IPS DF 4.7 (cell line): ENCODE measurements at regions not wholly inside any gene's neighbourhood (a gene's known extent, or its start where the extent isn't known, plus 50 kb on each side); places are given as distances from the start of the nearest gene placed in this dataset.

Source experiments
- DNase-seq: peaks from one replicate; pipeline ENCODE4 v3.0.0-alpha.2; 2013; ENCODE audit warnings: low spot score; ENCODE audit errors: extremely low read depth

DNA sequence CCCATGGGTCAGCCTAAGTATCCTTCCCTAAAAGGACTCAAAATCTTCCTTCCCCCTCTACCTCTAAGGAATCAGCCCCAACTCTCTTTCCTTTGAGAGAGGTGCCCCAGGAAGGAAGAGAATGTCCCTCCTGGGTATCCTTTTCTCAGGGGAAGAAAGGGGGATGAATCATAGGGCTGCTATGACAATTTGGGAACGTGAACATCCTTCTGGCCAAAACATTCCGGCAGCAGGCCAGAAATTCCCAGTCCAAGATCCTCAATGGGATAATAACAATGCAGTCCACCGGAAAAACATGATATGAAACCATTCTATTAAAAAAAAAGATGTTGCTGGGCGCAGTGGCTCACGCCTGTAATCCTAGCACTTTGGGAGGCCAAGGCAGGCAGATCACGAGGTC, 50.8 kb upstream of the CACNA2D3 start:
- DNase-seq: no peak

DNA sequence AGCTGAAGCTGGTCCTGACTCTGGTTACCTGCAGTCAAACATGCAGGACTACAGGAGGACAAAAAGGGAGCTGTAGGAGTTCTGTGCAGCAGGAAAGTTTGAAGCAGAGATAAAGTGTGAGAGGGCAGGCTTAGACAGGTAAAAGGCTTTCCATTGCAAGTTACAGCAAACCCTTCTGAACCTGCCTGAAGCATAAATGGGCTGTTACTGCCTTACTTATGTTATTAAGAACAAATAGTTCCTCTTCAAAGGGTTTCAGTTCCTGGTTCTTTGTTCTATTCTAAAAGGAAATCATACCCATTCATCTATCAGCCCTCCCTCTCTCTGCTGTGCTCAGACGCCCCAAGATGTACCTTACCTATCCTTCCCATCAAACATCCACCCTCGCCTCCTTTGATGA, 52.4 kb upstream of the CACNA2D3 start:
- no peak for DNase-seq

- DNase-seq: no peak
These were observed 55.2 kb upstream of the CACNA2D3 start for GRCh38 chr3:54067055-54067698.

- no peak for DNase-seq
These were observed 56.1 kb upstream of the CACNA2D3 start for GRCh38 chr3:54066253-54066652.

GRCh38 chr3:54065586-54065985, 56.8 kb upstream of the CACNA2D3 start:
- no peak for DNase-seq

DNA sequence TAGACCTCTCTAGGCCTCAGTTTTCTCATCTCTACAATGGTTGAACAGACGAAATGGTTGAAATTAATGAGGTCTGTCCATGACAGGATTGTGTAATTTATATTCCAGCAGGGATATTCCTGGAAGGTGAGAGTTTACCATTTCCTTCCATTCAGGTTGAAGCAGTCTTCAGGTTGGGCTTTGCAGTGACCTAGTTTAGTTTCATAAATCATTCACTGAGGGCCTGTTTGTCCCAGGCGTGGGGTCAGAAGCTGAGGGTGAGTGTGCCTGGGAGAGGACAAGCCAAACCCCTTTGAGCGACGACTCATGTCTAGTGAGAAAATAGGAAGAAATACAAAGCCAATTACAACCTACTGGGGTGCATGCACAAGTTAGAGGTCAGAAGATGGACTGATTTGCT, 57.2 kb upstream of the CACNA2D3 start:
- no peak for DNase-seq

DNA sequence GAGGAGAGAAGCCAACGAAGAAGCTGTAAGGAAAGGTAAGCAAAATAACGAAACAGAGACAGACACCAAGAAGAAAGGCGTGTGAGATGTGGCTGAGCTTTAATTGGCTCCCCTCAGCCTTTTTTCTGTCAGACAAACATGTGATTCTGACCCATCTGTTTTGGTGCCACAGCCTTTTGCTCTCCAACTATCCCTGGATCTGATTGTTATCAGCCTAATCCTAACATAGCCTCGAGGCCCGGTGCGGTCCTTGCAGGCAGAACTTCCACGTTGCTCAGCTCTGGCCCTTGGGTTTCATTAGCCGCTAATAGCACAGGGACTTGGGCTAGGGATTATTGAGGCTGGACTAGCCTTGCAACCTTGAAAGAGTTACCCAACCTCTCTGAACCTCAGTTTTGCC, 57.9 kb upstream of the CACNA2D3 start:
- no peak for DNase-seq

- DNase-seq: no peak
These were observed 59.8 kb upstream of the CACNA2D3 start for GRCh38 chr3:54062546-54062945.

DNA sequence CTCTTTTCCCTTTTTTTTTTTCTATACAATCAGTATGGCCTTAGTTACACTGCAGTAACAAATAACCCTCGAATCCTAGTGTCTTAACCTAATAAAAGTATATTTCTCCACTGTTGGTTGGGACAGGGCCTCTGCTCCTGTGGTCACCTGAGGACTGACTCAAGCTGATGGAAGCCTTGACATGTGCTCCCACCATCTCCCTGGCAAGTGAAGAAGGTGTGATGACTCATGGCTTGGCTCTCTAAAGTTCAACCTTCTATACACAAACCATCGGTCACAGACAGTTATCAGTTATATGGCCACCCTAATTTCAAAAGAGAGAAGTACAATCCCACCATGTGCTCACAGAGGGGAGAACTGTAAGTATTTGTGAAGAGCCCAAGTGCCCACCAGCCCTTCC, 65.8 kb upstream of the CACNA2D3 start:
- no peak for DNase-seq

GRCh38 chr3:54053882-54054281, 68.5 kb upstream of the CACNA2D3 start:
- no peak for DNase-seq

DNA sequence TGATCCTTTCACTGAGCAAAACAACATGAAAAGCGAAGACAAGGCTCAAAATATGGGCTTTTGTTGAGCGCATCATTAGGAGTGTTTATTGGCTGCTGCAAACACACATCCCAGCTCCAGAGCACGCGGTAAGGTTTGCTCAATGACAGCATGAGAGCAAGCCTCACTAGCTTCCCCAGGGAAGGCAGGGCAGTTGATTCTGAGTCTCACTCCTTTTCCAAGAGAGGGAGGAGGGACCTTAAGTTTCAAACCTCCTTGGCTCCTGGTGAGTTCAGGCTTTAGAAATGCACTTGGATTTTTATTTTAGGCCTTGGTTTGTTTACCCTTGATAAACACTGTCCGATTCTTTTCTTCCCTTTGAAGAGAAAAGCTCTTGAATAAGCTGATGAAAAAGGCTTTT, 69.1 kb upstream of the CACNA2D3 start:
- DNase-seq: no peak

GRCh38 chr3:54047568-54047967, 74.8 kb upstream of the CACNA2D3 start:
- DNase-seq: no peak

DNA sequence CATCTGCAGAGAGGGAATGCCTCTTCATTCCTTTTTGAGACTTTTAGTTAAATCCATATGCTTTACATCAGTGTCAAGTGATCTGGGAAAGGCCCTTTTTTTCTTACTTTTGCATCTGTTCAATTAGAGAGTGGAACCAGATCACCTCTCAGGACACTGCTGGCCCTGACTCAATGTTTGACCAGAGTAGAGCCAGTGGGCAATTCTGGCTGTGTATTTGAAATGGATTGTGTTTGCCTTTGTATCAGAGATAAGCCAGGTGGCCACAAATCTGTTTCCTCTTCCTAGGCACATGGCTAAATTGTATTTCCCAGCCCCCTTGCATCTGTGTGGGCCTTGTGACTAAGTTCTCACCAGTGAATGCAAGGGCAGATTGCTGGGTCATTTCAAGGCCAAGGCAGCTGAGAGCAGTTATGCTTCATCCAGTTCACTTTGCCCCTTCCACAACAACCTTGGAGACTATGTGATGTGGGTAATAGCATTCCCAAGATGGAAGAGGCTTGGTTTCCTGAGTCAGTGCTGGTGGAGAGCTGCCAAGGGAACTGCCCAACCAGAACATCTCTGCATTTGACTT, 75.6 kb upstream of the CACNA2D3 start:
- no peak for DNase-seq

GRCh38 chr3:54045061-54045815, 77.1 kb upstream of the CACNA2D3 start:
- DNase-seq: no peak

DNA sequence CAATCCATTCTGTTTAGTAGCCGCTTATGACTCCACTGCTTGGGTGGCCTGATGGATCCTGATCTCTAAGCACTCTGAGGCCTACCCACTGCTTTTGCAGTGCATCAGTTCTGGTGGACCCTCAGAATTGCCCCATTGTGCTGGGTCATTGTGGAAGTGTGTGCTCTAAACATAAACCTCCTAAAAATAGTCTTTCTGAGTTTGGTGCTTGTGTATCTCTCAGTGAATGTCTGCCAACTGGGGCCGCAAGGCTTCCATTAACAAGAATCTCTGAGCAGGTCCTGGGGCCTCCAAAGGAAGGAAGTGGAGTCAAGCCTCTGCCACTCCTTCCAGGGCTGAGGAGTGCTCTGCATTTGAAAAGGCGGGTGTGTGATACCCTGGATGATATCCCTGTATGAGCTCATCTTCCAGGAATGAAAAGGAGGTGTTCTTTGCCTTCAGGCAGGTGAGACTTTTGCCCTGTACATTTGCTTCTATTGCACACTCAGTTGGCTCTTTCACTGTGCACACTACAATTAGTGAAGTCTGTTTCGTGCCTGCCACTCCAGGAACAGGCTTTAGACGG, 80.0 kb upstream of the CACNA2D3 start:
- DNase-seq: no peak

- no peak for DNase-seq
These were observed 81.9 kb upstream of the CACNA2D3 start for GRCh38 chr3:54040476-54040875.

- no peak for DNase-seq
These were observed 84.0 kb upstream of the CACNA2D3 start for GRCh38 chr3:54038391-54038790.

DNA sequence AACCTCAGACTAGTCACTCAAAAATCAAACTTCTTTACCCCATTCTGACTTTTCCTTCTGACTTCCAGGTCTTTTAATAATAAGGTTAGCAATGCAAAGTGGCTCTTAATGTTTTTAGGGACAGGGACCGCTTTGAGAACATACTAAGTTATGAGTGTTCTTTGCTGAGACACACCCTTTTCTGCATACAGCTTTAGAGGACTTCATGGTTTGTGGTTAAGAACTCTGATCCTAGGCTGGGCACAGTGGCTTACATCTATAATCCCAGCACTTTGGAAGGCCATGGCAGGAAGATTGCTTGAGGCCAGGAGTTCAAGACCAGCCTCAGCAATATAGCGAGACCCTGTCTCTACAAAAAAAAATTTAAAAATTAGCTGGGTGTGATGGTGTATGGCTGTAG, 85.8 kb upstream of the CACNA2D3 start:
- no peak for DNase-seq

GRCh38 chr3:54034971-54035370, 87.4 kb upstream of the CACNA2D3 start:
- DNase-seq: no peak

DNA sequence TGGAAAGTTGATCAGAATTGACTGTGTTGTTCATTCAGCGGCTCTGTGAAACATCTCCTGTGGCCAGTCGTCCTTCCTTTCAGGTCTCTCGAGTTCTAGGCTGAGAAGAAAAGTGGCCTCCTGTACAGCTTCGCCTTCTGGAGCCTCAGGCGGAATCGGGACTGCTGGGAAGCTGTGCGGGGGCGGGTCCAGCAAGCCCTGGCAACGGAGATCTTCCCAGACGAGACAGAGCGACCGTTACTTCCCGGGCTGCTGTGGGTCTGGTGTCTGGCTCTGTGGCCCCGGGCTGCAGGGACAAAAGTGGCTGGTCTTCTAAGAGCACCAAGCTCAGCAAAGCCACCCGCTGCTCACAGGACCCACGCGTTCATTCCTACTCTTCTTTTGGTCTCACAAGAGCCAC, 88.6 kb upstream of the CACNA2D3 start:
- no peak for DNase-seq

GRCh38 chr3:54032598-54032997, 89.8 kb upstream of the CACNA2D3 start:
- no peak for DNase-seq

DNA sequence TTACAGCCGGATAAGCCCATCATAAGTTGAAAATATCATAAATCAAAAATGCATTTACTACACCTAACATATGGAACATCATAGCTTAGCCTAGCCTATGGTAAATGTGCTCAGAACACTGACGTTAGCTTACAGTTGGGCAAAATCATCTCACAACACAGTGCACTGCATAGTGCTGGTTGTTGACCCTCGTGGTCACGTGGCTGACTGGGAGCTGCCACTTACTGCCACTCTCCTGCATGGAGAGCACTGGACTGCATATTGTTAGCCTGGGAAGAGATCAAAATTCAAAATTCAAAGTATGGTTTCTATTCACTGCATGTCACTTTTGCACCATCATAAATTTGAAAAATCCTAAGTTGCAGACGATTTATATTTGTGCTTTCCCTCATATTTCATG, 94.0 kb upstream of the CACNA2D3 start:
- no peak for DNase-seq

- DNase-seq: no peak
These were observed 95.8 kb upstream of the CACNA2D3 start for GRCh38 chr3:54026543-54026942.
